Mesendoderm (in vitro differentiated cells): ENCODE measurements at regions not wholly inside any gene's neighbourhood (a gene's known extent, or its start where the extent isn't known, plus 50 kb on each side); places are given as distances from the start of the nearest gene placed in this dataset.
A peak's percentile ranks its signal among the peaks of the same experiment; 100 is the strongest.

Experiments
- DNase-seq: peaks from one replicate; pipeline ENCODE4 v3.0.0; 2013
- H2AK5ac ChIP-seq: 2 replicates; pipeline ENCODE4 v1.6.1; 2013; ENCODE audit warnings: low read length, inconsistent platforms
- H2BK120ac ChIP-seq: 2 replicates; pipeline ENCODE4 v1.6.1; 2013; ENCODE audit warnings: low read depth, mild to moderate bottlenecking, low read length, moderate library complexity, mixed read lengths
- H2BK15ac ChIP-seq: replicated peaks from 2 replicates; pipeline ENCODE4 v1.6.1; 2013; ENCODE audit warnings: low read depth, mild to moderate bottlenecking, moderate library complexity
- H2BK5ac ChIP-seq: 2 replicates; pipeline ENCODE4 v1.6.1; 2013; ENCODE audit warnings: low read length, inconsistent platforms
- H3K18ac ChIP-seq: 2 replicates; pipeline ENCODE4 v1.6.1; 2013; ENCODE audit warnings: mild to moderate bottlenecking, low read length, mixed read lengths
- H3K23ac ChIP-seq: one replicate; pipeline ENCODE4 v1.6.1; 2013; ENCODE audit warnings: low read length
- H3K27ac ChIP-seq: 2 replicates; pipeline ENCODE4 v1.5.1; 2013; ENCODE audit warnings: low read depth, mild to moderate bottlenecking, inconsistent platforms, low read length, moderate library complexity
- H3K27me3 ChIP-seq: 2 replicates; pipeline ENCODE4 v1.6.1; 2013; ENCODE audit warnings: low read length, control low read depth, mild to moderate bottlenecking, inconsistent platforms; ENCODE audit not compliant: insufficient read depth, poor library complexity
- H3K36me3 ChIP-seq: 2 replicates; pipeline ENCODE4 v1.6.1; 2013; ENCODE audit warnings: low read length, inconsistent platforms; ENCODE audit not compliant: control insufficient read depth, insufficient read depth
- H3K4ac ChIP-seq: one replicate; pipeline ENCODE4 v1.6.1; 2013; ENCODE audit warnings: low read depth, mild to moderate bottlenecking, low read length, moderate library complexity
- H3K4me1 ChIP-seq: 2 replicates; pipeline ENCODE4 v1.6.1; 2013; ENCODE audit warnings: low read depth, low read length, inconsistent platforms; ENCODE audit not compliant: control insufficient read depth
- H3K4me2 ChIP-seq: 2 replicates; pipeline ENCODE4 v1.6.1; 2013; ENCODE audit warnings: low read length
- H3K4me3 ChIP-seq: 2 replicates; pipeline ENCODE4 v1.5.1; 2013; ENCODE audit warnings: mild to moderate bottlenecking, low read length
- H3K56ac ChIP-seq: one replicate; pipeline ENCODE4 v1.6.1; 2013; ENCODE audit warnings: low read length
- H3K79me1 ChIP-seq: 2 replicates; pipeline ENCODE4 v1.6.1; 2013; ENCODE audit warnings: low read length, inconsistent platforms
- H3K79me2 ChIP-seq: 2 replicates; pipeline ENCODE4 v1.6.1; 2013; ENCODE audit warnings: mild to moderate bottlenecking, low read length; ENCODE audit not compliant: control insufficient read depth, insufficient read depth
- H3K9ac ChIP-seq: 2 replicates; pipeline ENCODE4 v1.6.1; 2013; ENCODE audit warnings: low read length, inconsistent platforms
- H4K5ac ChIP-seq: one replicate; pipeline ENCODE4 v1.6.1; 2013; ENCODE audit warnings: low read length
- H4K8ac ChIP-seq: one replicate; pipeline ENCODE4 v1.6.1; 2013; ENCODE audit warnings: low read depth, mild to moderate bottlenecking, control low read depth, low read length, moderate library complexity
- WGBS: extraction: QIAGEN DNeasy Blood & Tissue Kit; methylation state at CpG from one replicate; pipeline ENCODE4 v1.1.7; 2013; ENCODE audit warnings: low lambda C conversion rate, missing lambda C conversion rate; ENCODE audit not compliant: insufficient coverage; ENCODE audit errors: extremely low coverage; 5-methylcytosine and 5-hydroxymethylcytosine counted together

DNA sequence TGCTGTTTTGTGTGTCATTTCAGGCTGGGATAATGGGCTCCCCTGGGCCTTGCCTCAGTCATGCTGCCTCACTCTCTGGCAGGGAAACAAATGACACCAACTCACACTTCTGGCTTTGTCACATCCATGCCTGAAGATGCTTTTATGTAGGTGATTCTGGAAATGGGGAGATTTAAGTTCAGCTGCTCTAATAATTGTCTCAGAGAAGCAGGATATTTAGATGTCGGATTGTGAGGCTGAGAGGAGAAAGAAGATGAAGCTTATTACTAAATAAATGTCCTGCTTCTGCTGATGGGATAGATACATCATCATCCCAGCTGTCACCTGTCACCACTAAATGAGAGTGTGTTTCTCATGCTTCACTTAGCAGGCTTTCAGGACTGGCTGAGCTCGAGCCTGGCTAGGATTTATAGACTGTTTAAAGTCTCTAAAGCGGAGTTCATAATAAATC is 480.2 kb upstream of the SPTLC3 start:
- Histone ChIP-seq H2BK120ac (no peak overlapping the region), H3K4me1 (no peaks in the 10 kb centered on the region), H3K56ac (no peak overlapping the region), H3K27ac (no peak overlapping the region), H3K79me2 (no peaks in the 10 kb centered on the region), H3K36me3 (no peaks in the 10 kb centered on the region), H3K9ac (no peak overlapping the region), H4K8ac (no peak overlapping the region), H2AK5ac (no peak overlapping the region), H3K4me2 (no peak overlapping the region), H3K79me1 (no peaks in the 10 kb centered on the region), H3K23ac (no peak overlapping the region), H3K4me3 (no peak overlapping the region), H3K27me3 (no peaks in the 10 kb centered on the region), H4K5ac (no peak overlapping the region), H2BK15ac (no peak overlapping the region), H3K18ac (no peak overlapping the region), H3K4ac (no peak overlapping the region), H2BK5ac (no peak overlapping the region)
- WGBS: no CpG with 5 or more reads among the region's 3 CpGs
- DNase-seq: no peak

DNA sequence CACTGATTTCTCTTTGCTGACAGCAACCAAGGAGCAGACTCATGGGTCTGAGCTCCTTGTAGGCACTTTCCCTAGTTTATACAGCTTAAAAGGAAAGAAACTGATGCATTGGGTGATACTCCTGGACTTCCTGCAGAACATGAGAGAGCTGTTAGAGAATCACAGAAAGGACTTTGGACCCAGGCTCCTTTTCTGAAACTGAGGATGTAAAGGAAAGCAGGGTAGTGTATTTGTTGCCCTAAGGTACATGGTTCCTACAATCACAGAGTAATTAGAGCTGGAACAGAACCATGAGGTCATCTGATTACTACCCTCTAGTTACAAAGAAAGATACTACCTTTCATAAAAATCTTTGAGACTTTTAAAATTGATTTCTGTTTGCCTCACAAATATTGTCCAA is 477.1 kb upstream of the SPTLC3 start:
- no peak for DNase-seq
- Histone ChIP-seq H2AK5ac (no peak overlapping the region), H4K8ac (no peak overlapping the region), H4K5ac (no peak overlapping the region), H3K4me3 (no peak overlapping the region), H2BK15ac (no peak overlapping the region), H3K27me3 (no peaks in the 10 kb centered on the region), H3K4ac (no peak overlapping the region), H3K18ac (no peak overlapping the region), H3K36me3 (no peaks in the 10 kb centered on the region), H3K9ac (no peak overlapping the region), H3K79me1 (no peaks in the 10 kb centered on the region), H3K56ac (no peak overlapping the region), H3K4me2 (no peak overlapping the region), H2BK5ac (no peak overlapping the region), H3K4me1 (no peaks in the 10 kb centered on the region), H3K23ac (no peak overlapping the region), H3K79me2 (no peaks in the 10 kb centered on the region), H2BK120ac (no peak overlapping the region), H3K27ac (no peak overlapping the region)

DNA sequence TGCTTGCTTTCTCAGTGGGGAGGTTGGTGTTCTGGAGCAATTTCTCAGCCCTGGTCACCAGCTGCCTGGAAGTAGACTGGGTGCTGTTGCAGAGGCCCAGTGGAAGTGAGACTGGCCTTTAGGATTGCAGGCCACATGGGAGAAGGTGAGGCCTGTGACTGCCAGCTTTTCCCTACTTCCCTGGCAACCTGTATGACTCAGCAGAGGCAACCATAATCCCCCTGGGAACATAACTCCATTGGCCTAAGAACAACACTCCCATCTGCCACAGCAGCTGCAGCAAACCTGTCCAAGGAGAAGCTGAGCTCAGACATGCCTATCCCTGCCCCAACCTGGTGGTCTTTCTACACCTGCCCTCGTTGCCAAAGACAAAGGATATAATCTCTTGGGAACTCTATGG is 473.5 kb upstream of the SPTLC3 start:
- no peak overlapping the region for H2AK5ac ChIP-seq
- H3K4me2 ChIP-seq: no peak overlapping the region
- no peak overlapping the region for H3K4me3 ChIP-seq
- DNase-seq: peak; percentile 28
- no CpG with 5 or more reads among the region's 1 CpG for WGBS
- no peaks in the 10 kb centered on the region for H3K4me1 ChIP-seq
- H3K27ac ChIP-seq: no peak overlapping the region
- H2BK5ac ChIP-seq: no peak overlapping the region
- H3K79me1 ChIP-seq: no peaks in the 10 kb centered on the region
- no peak overlapping the region for H2BK120ac ChIP-seq
- no peak overlapping the region for H3K18ac ChIP-seq
- no peak overlapping the region for H4K5ac ChIP-seq
- no peak overlapping the region for H3K9ac ChIP-seq
- H3K56ac ChIP-seq: no peak overlapping the region
- no peaks in the 10 kb centered on the region for H3K27me3 ChIP-seq
- no peak overlapping the region for H3K4ac ChIP-seq
- H3K23ac ChIP-seq: no peak overlapping the region
- no peaks in the 10 kb centered on the region for H3K79me2 ChIP-seq
- H4K8ac ChIP-seq: no peak overlapping the region
- no peak overlapping the region for H2BK15ac ChIP-seq
- no peaks in the 10 kb centered on the region for H3K36me3 ChIP-seq

DNA sequence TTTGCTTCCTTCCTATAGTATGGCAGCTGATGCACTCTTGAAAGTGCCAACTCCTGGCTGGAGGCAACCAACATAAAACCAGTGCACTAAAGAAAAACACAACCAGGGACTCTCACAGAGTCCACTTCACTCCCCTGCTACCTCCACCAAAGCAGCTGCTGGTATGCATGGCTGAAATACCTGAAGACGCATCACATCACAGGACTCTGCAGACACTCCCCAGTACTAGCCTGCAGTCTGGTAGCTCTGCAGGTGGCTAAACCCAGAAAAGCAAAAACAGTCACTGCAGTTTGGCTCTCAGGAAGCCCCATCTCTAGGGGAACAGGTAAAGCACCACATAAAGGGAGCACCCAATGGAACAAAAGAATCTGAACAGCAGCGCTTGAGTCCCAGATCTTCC is 473.0 kb upstream of the SPTLC3 start:
- no peaks in the 10 kb centered on the region for H3K79me1 ChIP-seq
- H3K79me2 ChIP-seq: no peaks in the 10 kb centered on the region
- H3K23ac ChIP-seq: no peak overlapping the region
- H3K27ac ChIP-seq: no peak overlapping the region
- no peak overlapping the region for H3K4ac ChIP-seq
- no peak overlapping the region for H3K9ac ChIP-seq
- H2AK5ac ChIP-seq: no peak overlapping the region
- H3K27me3 ChIP-seq: no peaks in the 10 kb centered on the region
- no peak overlapping the region for H3K18ac ChIP-seq
- H3K4me2 ChIP-seq: no peak overlapping the region
- H2BK15ac ChIP-seq: no peak overlapping the region
- DNase-seq: peak; percentile 68
- no peak overlapping the region for H2BK5ac ChIP-seq
- no peak overlapping the region for H3K56ac ChIP-seq
- H3K4me1 ChIP-seq: no peaks in the 10 kb centered on the region
- no peak overlapping the region for H4K8ac ChIP-seq
- H3K4me3 ChIP-seq: no peak overlapping the region
- no peak overlapping the region for H2BK120ac ChIP-seq
- no CpG with 5 or more reads among the region's 2 CpGs for WGBS
- no peak overlapping the region for H4K5ac ChIP-seq
- H3K36me3 ChIP-seq: no peaks in the 10 kb centered on the region

DNA sequence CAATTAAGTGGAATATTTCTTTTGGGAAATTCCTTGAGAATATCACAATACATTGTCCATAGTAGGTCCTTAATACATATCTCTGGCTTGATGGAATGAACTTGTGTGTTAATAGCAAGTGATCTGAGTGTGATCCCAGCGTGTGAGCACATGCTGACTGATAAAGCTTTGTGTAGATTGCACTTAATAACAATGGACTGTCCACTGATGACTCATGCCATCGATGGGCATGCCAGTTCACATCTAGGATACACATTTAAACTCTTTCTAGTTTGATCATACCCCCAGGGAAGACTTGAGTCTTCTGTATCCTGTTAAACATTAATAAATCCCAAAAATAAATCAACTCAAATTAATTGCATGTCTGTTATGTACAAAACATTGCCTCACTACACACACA is 454.3 kb upstream of the SPTLC3 start:
- H3K79me1 ChIP-seq: no peaks in the 10 kb centered on the region
- H3K18ac ChIP-seq: no peak overlapping the region
- no peak overlapping the region for H3K23ac ChIP-seq
- no peak overlapping the region for H4K5ac ChIP-seq
- no peak overlapping the region for H3K9ac ChIP-seq
- no CpG with 5 or more reads among the region's 2 CpGs for WGBS
- no peak overlapping the region for H2BK120ac ChIP-seq
- DNase-seq: no peak
- no peak overlapping the region for H3K27ac ChIP-seq
- H3K4me1 ChIP-seq: no peaks in the 10 kb centered on the region
- no peaks in the 10 kb centered on the region for H3K36me3 ChIP-seq
- H2BK15ac ChIP-seq: no peak overlapping the region
- H2AK5ac ChIP-seq: no peak overlapping the region
- H4K8ac ChIP-seq: no peak overlapping the region
- H3K4me2 ChIP-seq: no peak overlapping the region
- no peak overlapping the region for H3K56ac ChIP-seq
- no peaks in the 10 kb centered on the region for H3K79me2 ChIP-seq
- no peak overlapping the region for H2BK5ac ChIP-seq
- H3K27me3 ChIP-seq: no peaks in the 10 kb centered on the region
- no peak overlapping the region for H3K4me3 ChIP-seq
- no peak overlapping the region for H3K4ac ChIP-seq

DNA sequence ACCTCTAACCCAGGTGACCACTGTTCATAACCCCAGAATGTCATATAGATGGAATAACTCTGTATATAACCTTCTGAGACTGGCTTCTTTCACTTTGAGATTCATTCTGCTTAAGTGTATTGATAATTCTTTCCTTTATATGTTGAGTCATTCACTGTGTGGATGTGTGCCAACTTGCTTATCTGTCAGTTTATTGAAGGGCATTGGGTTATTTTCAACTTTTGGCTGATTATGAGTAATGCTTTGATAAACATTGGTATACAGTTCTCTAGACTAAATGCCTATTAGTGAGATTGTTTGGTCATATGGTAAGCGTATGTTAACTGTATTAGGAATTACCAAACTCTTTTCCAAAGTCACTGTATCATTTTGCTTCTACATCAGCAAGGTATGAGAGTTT is 453.4 kb upstream of the SPTLC3 start:
- Histone ChIP-seq H4K5ac (no peak overlapping the region), H3K4me2 (no peak overlapping the region), H3K9ac (no peak overlapping the region), H2AK5ac (no peak overlapping the region), H3K23ac (no peak overlapping the region), H3K27me3 (no peaks in the 10 kb centered on the region), H3K4ac (no peak overlapping the region), H2BK5ac (no peak overlapping the region), H3K4me3 (no peak overlapping the region), H2BK15ac (no peak overlapping the region), H3K56ac (no peak overlapping the region), H3K79me2 (no peaks in the 10 kb centered on the region), H3K4me1 (no peaks in the 10 kb centered on the region), H2BK120ac (no peak overlapping the region), H4K8ac (no peak overlapping the region), H3K27ac (no peak overlapping the region), H3K36me3 (no peaks in the 10 kb centered on the region), H3K18ac (no peak overlapping the region), H3K79me1 (no peaks in the 10 kb centered on the region)
- DNase-seq: no peak
- WGBS: no CpG with 5 or more reads among the region's 1 CpG
